ENCODE measurements at regions not wholly inside any gene's neighbourhood (a gene's known extent, or its start where the extent isn't known, plus 50 kb on each side); places are given as distances from the start of the nearest gene placed in this dataset.

GRCh38 chr13:111879719-111880118 lies 187.2 kb upstream of the SOX1 start:
- Mint-ChIP-seq H3K36me3 (ENCODE audit: low read depth) (no peaks in the 10 kb centered on the region), H3K27me3 (ENCODE audit: low read depth, poor library complexity) (peaks cover 34% of the 10 kb centered on the region), H3K9me3 (no peaks in the 10 kb centered on the region), H3K27ac (no peak overlapping the region), H3K4me3 (no peak overlapping the region), H3K4me1 (no peaks in the 10 kb centered on the region)
- no peak for TF ChIP-seq CTCF (IDR thresholded peaks at IDR 0.05)
- DNase-seq: no peak

GRCh38 chr13:111880185-111880584 lies 186.8 kb upstream of the SOX1 start:
- H3K27ac Mint-ChIP-seq: no peak overlapping the region
- no peaks in the 10 kb centered on the region for H3K36me3 Mint-ChIP-seq (ENCODE audit: low read depth)
- peaks cover 37% of the 10 kb centered on the region for H3K27me3 Mint-ChIP-seq (ENCODE audit: low read depth, poor library complexity)
- no peaks in the 10 kb centered on the region for H3K9me3 Mint-ChIP-seq
- H3K4me1 Mint-ChIP-seq: no peaks in the 10 kb centered on the region
- no peak for TF ChIP-seq CTCF (IDR thresholded peaks at IDR 0.05)
- no peak for DNase-seq
- no peak overlapping the region for H3K4me3 Mint-ChIP-seq

GRCh38 chr13:111881700-111882099 lies 185.2 kb upstream of the SOX1 start:
- Mint-ChIP-seq H3K4me3 (no peak overlapping the region), H3K36me3 (ENCODE audit: low read depth) (no peaks in the 10 kb centered on the region), H3K27me3 (ENCODE audit: low read depth, poor library complexity) (peaks cover 36% of the 10 kb centered on the region), H3K4me1 (no peaks in the 10 kb centered on the region), H3K9me3 (no peaks in the 10 kb centered on the region), H3K27ac (no peak overlapping the region)
- no peak for TF ChIP-seq CTCF (IDR thresholded peaks at IDR 0.05)
- no peak for DNase-seq

- Mint-ChIP-seq H3K27me3 (ENCODE audit: low read depth, poor library complexity) (peaks cover 33% of the 10 kb centered on the region), H3K4me3 (no peak overlapping the region), H3K36me3 (ENCODE audit: low read depth) (no peaks in the 10 kb centered on the region), H3K27ac (no peak overlapping the region), H3K4me1 (no peaks in the 10 kb centered on the region), H3K9me3 (no peaks in the 10 kb centered on the region)
- TF ChIP-seq CTCF (IDR thresholded peaks at IDR 0.05): no peak
- no peak for DNase-seq
Observed at GRCh38 chr13:111882351-111882750, 184.6 kb upstream of the SOX1 start.

- H3K4me1 Mint-ChIP-seq: no peaks in the 10 kb centered on the region
- no peak for DNase-seq
- TF ChIP-seq CTCF (IDR thresholded peaks at IDR 0.05): no peak
- peaks cover 32% of the 10 kb centered on the region for H3K27me3 Mint-ChIP-seq (ENCODE audit: low read depth, poor library complexity)
- no peak overlapping the region for H3K27ac Mint-ChIP-seq
- H3K9me3 Mint-ChIP-seq: no peaks in the 10 kb centered on the region
- H3K4me3 Mint-ChIP-seq: no peak overlapping the region
- no peaks in the 10 kb centered on the region for H3K36me3 Mint-ChIP-seq (ENCODE audit: low read depth)
Observed at GRCh38 chr13:111883571-111884343, 183.2 kb upstream of the SOX1 start.
